LoVo (cell line): ENCODE measurements at regions not wholly inside any gene's neighbourhood (a gene's known extent, or its start where the extent isn't known, plus 50 kb on each side); places are given as distances from the start of the nearest gene placed in this dataset.
"Not testable (repeated sequence)": the region's sequence is repeated elsewhere in the genome, so short reads cannot be mapped to it uniquely, and the experiment has no call there.

ENCODE experiments used
- DNase-seq: peaks from one replicate; pipeline ENCODE4 v3.0.0-alpha.2; 2016; ENCODE audit warnings: low spot score

DNA sequence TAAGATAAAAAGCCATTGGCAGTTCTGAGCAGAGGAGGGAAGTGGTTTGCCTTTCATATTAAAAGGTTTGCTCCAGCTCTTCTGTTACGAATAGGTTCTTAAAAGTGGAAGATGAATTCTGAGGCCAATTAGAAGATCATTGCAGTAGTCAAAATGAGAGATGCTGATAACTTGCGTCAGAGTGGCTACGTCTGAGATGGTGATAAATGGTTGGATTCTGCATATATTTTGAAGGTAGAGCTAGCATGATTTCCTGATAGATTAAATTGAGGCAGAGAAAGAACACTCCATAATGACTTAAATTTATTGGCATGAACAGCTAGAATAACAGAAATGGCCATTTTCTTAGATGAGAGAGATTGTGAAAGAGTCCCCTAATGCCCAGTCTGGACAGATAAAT, 652.6 kb downstream of the DACH1 start:
- DNase-seq = no peak

DNA sequence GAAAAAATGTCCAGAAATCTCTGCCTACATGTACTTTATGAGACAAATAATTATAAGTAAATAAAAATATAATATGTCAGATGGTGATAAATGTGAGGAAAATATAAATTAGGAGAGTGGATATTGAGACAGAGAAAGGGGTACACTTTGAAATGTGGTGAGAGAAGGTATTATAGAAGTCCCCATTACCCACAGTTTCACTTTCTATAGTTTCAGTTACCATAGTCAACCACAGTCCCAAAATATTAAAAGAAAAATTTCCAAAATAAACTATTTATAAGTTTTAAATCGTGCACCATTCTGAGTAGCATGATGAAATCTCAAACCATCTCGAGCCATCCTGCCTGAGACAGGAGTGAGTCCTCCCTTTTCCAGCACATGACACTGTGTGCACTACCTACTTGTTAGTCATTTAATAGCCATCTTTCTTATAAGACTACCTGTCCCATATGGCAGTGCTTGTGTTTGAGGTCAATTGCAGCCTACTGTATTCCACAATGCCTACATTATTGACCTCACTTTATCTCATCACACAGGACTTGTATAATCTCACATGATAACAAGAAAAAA, 653.7 kb downstream of the DACH1 start:
- DNase-seq = no peak

DNA sequence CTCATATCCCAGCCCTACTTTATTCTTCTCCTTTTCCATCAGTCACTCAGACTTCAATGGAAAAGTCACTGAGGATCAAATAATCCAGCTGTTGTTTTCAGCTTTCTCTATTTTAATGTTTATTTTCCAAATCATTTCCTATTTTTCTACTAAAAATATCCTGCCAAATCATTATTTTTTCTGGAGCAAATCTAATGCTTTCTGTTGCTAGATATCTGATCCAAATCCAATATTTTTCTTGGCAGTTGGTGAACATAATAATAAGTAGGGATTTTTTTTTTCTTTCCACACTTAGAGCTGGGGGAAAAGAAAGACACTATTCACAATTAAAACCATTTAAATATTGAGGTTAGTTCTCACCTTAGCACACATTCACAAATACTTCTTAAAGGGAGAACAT, 656.1 kb downstream of the DACH1 start:
- no peak for DNase-seq

DNA sequence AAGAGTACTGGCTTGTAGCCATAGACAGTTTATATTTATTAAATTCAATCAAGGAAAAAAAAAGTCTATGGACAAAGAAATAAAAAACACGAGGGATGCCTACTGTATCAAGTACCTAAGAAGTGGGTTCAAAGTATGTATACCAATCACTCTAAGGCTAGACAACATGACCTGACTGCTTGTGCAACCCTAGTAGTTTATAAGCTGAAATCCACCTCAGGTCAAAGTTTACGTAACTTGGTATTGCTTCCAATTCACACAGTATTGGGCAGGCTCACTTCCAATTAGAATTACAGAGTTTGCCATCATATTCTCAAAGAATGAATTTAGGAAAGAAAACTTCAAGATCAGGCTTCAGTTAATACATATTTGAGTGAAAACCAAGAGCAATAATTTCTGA, 657.8 kb downstream of the DACH1 start:
- DNase-seq = no peak

DNA sequence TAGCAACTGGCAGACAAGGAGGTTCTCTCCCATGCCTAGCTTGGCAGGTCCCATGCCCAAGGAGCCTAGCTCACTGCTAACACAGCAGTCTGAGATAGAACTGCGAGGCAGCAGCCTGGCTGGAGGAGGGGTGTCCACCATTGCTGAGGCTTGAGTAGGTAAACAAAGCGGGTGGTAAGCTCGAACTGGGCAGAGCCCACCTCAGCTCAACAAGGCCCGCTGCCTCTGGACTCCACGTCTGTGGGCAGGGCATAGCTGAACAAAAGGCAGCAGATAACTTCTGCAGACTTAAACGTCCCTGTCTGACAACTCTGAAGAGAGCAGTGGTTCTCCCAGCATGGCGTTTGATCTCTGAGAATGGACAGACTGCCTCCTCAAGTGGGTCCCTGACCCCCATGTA, 682.4 kb downstream of the DACH1 start:
- not testable (repeated sequence) for DNase-seq

DNA sequence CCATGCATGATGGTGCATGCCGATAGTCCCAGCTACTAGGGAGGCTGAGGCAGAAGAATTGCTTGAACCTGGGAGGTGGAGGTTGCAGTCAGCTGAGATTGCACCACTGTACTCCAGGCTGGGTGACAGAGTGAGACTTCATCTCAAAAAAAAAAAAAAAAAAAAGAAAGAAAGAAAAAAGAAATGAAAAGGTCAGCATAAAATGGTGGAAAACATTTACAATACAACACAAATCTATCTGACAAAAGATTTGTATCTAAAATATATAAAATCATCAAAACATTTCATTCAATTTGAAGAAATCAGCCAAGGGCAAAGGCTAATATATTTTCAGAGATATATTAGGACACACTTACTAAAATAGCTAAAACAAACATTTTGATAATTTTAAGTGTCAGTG, 683.7 kb downstream of the DACH1 start:
- DNase-seq = not testable (repeated sequence)

DNA sequence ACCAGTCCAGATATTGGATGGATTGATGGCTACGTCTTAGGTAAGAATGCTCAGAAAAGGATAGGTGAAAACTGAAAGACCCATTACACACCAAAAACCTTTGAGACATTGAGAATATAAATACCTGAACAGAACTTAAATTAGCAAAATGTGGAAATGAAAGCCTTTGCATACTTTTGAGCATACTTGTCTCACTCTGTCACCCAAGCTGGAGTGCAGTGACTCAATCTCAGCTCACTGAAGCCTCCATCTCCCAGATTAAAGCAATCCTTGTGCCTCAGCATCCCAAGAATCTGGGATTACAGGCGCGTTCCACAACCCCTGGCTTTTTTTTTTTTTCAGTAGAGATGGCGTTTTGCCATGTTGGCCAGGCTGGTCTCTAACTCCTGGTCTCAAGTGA, 695.3 kb downstream of the DACH1 start:
- no peak for DNase-seq

DNA sequence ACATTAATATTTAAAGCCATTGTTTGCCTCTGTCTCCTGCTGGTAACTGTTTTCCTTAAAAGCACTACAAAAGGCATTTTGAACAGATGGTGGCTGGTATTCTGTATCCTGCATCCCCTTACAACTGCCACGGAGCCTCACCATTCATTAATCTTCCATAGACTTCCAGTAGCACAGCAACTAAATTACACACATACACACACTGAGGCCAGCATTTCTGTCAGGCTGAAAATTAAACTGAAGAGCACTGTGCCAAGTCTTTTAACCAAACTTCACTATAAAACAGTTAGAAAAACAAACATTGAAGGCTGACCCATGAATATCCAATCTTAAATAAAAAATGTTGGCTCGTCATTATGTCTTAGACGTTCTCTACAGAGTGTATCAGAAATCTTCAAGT, 697.8 kb downstream of the DACH1 start:
- DNase-seq = no peak

DNA sequence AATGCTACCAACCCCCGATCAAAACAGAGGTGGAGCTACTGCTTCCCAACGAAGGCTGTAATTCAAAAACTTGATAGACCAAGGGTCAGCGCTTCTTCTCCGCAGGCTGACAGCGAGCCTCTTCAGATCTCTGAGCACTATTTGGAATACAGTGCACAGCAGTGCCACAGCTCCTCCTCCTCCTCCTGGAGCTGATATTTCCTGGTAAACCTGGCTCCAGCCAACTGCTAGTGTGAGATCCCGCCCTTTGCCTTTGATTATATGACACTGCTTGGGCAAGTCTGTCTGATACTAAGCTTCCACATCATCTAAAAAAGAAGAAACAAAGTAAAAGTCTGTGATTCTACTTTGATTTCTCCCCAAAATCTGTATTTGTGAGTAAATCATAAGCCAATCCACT, 710.5 kb downstream of the DACH1 start:
- DNase-seq = no peak

DNA sequence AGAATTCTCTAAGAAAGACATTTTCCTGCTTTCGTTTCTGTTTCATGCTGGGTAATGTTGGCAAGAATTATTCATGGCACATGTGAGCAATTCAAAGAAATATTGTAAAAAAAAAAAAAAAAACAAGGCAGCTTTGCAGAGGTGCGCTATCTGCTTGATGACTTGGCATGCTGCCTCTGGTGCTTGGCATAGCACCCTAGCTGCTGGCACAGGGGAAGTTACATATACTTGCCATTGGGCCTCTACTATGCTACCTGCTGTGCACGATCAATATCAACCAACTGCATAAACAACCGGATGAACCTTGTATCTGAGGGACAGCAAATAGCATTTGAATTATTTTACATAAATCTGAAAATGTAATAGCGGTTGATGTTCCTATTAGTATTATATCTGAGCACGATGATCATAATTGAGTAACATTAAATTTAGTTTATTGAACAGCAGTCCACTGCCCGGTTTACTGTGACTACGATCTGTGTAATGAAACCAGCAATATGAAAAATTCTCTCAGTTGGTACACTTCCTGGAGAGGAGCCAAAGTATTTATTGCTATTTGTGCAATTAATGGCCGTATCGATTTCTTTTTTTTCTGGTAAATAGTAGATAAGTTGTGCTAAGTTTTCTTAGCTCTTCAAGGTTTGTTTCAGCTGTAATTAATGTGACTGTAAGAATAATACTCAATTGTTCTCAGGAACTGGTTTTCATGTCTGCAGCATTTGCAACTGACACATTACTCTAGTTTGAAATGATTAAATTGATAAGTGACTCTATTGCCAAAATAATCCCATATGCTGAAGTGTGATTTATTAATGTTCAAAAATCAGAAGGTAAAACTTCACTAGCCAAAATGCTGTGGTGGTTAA, 717.3 kb downstream of the DACH1 start:
- DNase-seq = no peak

DNA sequence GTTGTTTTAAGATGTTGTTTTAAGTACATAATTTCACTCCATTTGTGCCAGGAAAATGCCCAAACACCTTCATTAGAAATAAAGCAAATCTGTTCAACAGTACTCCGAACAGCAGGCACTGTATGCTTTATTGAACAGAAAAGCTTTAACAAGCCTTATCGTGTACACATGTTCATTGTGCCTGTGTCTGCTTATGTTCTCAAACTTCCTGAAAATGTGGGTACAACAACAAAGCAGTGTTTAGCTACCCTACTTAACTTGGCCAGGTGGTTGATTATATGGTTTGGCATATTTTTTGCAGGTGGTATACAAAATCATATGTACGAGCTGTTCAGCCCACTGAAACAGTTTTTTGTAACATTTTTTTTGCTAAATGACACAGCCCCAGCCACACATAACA, 718.0 kb downstream of the DACH1 start:
- no peak for DNase-seq

DNA sequence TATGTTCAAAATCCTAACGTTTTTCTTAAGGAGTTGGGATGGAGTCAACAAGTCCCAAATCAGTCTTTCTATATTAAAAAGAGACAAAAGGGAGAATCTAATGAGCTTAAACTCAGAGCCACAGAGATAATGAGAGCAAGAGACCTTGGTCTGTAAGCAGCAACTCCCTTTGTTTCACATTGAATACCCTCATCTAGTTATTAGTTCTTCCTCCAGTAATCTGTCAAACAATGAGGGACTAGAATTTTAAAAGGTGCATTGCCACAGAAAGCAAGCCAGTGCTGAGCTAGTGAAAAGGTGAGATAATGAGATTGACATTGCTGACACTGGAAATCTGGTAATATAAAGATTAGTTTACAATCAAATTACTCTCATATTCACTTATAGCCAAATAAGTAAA, 718.6 kb downstream of the DACH1 start:
- DNase-seq = no peak

DNA sequence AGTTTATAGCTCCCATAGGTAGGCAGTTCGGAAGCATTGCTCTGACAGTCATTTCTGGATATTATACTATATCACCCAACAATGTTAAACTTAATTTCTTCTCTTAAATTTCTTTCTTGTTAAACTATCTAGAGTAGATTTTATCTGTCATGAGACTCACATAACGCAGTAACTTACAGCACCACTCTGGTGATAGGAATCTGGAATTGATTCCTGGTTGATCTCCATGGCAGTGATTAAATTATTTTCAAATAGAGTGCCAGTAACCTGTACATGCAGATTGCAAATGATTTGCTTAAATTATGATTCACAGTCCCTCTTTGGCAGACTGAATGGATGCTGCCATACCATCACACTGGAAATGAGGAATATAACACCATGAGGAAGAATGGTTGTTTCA, 722.1 kb downstream of the DACH1 start:
- no peak for DNase-seq

DNA sequence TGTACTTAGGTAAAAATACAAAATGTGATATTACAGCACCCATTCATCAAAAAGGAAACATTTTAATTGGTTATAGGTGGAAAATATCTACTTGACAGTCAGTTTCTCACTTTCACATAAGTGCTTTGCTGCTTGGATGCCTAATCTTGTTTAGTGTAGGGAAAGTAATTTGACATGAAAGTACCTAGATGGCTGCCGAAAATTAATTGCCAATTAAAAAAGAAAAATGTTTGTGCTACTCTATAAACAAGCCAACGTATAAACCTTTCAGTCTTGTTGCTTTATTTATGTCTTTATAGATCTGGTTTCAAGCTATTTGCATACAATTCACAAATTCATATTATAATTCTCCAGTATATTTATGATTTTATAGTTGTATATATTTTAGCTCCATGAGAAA, 729.9 kb downstream of the DACH1 start:
- no peak for DNase-seq

DNA sequence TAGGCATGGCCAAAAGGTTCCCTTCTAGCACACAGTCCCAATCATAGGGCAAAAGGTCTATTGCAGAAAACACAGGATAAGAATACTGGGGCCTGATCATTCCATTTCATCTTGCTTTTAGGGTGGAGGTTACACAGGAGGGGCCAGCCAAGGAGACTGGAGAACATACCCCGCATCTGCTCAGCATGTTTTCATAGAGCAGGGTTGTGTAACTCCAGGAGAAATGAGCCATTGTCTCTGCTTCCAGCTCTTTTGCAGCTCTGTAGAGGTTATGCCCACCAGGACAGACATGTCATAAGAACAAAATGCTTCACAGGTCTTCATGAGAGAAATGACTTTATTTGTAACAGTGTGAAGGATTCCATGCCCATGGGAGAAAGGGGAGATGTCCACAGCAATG, 742.8 kb downstream of the DACH1 start:
- no peak for DNase-seq

DNA sequence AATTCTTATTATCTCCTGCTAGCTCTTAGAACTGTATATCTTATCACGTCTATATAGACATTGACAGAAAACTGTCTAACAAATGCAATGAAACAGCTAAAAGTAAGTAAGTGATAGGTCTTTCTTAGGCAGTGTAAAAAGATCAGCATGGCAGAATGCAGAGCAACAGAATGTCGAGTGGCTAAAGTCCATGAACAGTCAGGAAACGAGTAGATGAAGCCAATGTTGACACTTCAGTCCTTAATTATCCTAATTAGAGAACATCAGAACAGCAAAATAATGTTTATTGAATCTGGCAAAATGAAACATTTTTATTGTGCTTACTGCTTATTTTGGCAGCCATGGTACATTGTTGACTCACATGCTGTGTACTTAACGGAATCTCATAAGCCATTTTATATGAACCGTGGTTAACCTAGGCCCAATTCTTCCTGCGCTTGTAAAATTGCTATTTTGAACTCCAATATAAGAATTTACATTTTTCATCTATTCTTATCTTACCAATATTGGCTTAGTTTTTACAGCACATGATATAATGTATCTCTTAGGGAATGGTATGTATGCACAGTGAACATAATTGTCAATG, 748.1 kb downstream of the DACH1 start:
- peak; percentile 45 for DNase-seq

DNA sequence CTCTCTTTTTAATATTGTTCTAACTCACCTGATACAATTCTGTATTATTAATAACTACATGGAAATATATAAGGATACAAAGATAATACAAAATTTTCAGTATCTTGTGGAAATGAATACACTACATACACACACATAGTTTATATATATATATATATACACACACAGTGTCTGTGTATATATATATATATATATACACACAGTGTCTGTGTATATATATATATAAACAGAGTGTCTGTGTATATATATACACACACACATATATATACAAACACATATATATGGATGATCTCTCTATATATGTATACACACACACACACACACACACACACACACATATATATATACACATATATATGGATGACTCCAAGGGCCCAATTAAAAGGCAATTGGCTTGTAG, 749.1 kb downstream of the DACH1 start:
- no peak for DNase-seq

DNA sequence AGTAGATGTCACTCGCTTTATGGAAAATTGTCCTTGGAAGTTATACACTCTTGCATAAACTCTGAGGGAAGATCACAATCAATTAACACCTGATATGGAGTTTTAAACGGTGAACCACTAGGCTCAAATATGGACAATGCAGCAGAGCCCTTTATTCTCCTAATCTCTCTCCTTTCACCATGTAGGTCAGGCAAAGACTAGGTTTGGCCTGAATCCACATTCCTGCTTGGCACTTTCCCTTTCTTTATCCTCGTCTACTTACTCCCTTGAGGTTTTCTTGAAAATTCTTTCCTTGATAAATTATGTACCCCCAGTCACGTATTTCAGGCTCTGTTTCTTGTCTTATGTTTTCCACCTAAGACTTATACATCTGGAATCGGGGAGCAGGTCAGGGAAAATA, 751.7 kb downstream of the DACH1 start:
- no peak for DNase-seq

DNA sequence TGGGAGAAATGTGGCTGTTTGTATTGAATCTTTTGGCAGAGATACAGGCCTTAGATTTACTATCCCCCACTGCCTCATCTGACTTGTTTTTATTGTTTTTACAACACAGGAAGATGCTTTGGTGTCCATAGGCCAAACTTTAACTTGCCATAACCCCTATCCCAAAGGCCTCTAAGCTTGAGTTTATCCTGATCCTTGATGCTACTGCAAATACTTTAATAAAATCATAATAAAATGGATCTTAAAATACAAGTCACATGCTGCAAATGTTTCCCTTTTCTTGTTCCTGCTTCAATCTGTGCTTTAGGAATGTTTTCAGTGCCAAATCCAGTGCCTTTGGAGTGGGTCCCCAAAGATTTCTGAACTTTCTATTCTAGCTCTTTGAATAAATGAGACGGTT, 770.6 kb downstream of the DACH1 start:
- DNase-seq = no peak

DNA sequence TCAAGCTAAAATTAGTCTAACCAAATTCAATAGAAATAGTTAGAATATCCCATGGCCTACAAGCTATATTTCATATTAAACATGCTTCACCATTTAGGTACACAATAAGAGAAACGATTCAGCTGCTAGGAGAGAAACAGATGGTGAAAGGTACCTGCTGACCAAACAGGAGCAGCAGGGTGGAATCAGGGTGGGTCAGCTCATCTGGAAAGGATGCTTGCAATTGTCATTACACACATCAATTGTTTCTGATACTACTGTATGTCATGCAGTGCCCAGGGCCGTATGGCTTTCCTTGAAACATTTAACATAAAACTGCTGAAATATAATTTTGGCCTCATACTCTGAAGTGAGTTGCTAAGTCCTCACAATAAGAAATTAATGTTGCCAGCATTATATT, 776.0 kb downstream of the DACH1 start:
- DNase-seq = no peak

DNA sequence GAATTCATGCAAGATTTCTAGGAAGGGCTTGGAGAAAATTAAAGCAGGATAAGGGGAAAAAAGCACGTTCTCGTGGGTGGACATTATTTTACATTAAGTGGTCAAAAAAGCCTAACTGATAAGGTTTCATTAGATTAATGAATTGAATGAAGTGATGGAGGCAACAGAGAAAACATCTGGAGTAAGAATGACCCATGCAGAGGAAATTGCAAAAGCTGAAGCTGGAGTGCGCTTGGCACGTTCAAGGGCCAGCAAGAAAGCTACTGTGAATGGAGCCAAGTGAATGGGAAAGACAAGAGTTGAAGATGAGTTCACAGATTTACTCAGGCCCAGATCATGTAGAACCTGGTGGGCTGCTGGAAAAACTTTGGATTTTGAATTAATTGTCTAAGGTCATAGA, 777.9 kb downstream of the DACH1 start:
- no peak for DNase-seq

DNA sequence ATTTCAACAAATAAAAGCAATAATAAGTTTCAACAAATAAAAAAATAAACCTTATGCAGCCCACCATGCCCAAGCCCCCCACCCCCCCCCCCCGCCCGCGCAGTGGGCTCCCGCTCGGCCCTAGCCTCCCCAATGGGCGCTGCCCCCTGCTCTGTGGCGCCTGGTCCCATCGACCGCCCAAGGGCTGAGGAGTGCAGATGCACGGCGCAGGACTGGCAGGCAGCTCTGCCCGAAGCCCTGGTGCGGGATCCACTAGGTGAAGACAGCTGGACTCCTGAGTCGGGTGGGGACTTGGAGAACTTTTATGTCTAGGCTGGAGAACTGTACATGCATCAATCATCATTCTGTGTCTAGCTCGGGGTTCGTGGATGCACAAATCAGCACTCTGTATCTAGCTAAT, 779.6 kb downstream of the DACH1 start:
- DNase-seq = no peak

DNA sequence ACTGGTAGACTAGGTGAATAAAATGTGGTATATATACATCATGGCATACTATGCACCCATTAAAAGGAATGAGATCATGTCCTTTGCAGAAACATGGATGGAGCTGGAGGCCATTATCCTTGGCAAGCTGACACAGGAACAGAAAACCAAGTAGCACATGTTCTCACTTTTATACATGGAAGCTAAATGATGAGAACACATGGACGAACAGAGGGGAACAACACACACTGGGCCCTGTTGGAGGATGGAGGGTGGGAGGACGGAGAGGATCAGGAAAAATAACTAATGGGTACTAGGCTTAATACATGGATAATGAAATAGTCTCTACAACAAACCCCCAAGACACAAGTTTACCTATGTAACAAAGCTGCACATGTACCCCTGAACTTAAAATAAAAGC, 780.0 kb downstream of the DACH1 start:
- no peak for DNase-seq

DNA sequence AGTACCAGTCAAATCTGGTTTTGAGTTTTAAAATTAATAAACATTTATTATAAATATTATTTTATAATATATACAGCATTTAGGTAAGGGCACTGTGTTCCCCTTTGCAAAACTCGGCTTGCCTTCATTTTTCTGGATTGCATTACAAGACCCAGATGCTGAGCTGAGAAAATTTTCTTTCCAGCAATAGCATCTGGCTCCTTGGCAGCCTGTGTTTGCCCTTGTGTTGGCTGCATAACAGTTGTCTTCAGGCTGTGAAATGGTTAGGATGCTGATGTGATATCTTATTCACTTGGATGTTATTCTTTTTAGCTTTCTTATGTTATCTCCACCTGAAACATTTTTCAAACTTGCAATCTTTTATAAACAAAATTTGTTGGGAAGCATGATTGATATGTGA, 784.4 kb downstream of the DACH1 start:
- DNase-seq = no peak
